Daoy (cell line): ENCODE measurements at regions not wholly inside any gene's neighbourhood (a gene's known extent, or its start where the extent isn't known, plus 50 kb on each side); places are given as distances from the start of the nearest gene placed in this dataset.
"Not testable (repeated sequence)": the region's sequence is repeated elsewhere in the genome, so short reads cannot be mapped to it uniquely, and the experiment has no call there.

Experiments
- DNase-seq: peaks from one replicate; pipeline ENCODE4 v3.0.0-alpha.2; 2015; ENCODE audit warnings: low read depth

DNA sequence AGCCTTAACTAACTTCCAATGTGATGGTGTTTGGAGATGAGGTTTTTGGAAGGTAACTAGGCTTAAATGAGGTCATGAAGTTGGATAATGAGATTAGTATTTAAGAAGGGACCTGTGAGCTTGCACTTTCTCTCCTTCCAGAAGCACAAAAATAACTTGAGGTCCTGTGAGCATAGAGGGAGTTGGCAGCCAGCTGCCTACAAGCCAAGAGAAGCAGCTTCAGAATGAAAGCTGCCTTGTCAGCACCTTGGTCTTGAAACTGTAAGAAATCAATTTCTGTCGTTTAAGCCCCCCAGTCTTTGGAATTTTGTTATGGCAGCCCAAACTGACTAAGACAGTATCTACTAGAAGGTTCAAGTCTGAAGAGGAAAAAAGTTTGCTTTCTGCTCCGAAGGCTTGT is 280.2 kb upstream of the GALNTL6 start:
- DNase-seq = no peak

- no peak for DNase-seq
Observed at GRCh38 chr4:171524903-171525302, 288.3 kb upstream of the GALNTL6 start.

DNA sequence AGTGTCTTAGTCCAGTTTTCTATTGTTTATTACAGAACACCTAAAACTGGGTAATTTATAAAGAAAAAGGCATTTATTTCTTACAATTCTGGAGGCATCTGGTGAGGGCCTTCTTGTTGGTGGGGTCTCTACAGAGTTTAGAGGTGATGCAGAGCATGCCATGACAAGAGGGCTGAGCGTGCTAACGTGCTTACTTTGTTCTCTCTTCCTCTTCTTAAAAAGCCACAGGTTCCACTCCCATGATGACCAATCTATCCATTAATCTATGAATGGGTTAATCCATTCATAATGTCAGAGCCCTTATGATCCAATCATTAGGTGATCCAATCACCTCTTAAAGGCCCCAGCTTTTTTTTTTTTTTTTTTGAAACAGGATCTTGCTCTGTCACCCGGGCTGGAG is 291.5 kb upstream of the GALNTL6 start:
- no peak for DNase-seq

GRCh38 chr4:171519457-171519856 is 293.7 kb upstream of the GALNTL6 start:
- DNase-seq = no peak

DNA sequence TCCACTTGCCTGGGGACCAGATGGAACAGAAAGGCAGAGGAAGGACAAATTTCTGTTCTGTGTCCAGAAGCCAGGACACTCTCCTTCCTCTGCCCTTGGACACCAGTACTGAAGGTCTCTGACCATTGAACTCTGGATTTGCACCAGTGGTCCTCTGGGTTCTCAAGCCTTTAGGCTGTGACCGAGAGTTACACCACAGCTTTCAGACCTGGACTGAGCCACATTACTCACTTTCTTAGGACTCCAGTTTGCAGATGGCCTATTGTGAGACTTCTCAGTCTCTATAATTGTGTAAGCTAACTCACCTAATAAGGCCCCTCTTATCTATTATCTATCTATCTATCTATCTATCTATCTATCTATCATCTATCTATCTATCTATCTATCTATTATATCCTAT is 295.3 kb upstream of the GALNTL6 start:
- DNase-seq = no peak

DNA sequence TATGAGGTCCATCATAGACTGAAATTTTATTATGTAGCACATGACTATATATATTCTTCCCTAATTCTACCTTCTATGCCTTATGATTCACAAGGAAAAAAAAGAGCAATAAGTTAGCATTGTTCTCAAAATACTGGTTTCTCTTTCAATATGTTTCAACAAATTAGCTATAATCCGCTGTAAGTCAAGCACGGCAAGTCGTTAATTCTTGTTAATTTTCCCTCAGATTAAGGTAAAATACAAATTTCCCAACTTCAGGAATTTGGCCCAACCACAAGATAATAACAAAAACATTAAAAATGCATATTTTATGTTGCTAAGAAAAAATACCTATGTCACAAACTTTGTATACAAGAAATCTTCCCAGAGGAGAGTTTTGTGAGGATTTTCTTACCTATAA is 296.5 kb upstream of the GALNTL6 start:
- DNase-seq = no peak

GRCh38 chr4:171484681-171485080 is 328.5 kb upstream of the GALNTL6 start:
- no peak for DNase-seq

DNA sequence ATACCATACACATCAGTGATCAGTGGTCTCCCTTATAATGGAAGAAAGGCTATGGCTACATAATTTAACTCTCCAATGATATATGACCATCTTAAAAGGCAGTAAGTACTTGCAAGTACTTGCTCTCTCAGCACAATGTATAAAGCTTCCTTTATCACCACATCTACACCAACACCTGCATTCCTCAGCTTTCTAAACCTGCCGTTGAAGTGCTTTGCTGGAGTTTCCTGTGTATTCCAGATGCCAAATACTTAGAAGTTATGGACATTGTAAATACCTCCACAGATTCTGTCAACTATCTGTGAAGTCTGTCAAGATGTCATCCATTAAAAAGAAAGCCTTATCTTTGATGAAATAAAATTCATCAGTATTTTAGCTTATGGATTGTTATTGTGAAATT is 335.0 kb upstream of the GALNTL6 start:
- DNase-seq = no peak

DNA sequence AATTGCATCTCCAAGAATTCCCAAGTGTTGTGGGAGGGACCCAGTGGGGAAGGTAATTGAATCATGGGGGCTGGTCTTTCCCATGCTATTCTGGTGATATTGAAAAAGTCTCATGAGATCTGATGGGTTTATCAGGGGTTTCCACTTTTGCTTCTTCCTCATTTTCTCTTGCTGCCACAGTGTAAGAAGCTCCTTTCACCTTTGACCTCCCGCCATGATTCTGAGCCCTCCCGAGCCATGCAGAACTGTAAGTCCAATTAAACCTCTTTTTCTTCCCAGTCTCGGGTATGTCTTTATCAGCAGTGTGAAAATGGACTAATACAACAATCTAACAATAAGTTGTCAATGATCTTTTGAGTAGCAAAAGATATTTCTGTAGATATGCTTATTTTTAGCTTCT is 338.1 kb upstream of the GALNTL6 start:
- DNase-seq = not testable (repeated sequence)

DNA sequence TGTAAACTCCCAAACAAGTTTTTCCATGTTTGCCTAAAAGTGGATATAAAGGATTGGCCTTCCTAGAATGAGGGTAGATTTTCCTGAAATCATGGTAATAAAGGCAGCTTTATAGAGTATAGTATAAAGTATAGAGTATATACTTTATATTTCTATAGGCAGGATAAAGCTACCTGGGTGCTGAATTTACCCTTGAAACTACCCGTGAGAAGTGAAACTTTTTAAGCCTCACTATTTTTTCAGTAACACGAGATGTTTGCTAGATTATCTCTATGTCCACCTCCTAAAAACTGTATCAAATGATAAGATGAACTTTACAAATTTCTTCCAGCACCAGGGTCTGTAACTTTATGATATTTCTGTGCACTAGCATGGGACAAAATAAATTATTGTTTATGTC is 340.0 kb upstream of the GALNTL6 start:
- DNase-seq = no peak

- no peak for DNase-seq
Observed at GRCh38 chr4:171472230-171472629, 341.0 kb upstream of the GALNTL6 start.

- DNase-seq = no peak
Observed at GRCh38 chr4:171464499-171464898, 348.7 kb upstream of the GALNTL6 start.

- no peak for DNase-seq
Observed at GRCh38 chr4:171461191-171461590, 352.0 kb upstream of the GALNTL6 start.

- no peak for DNase-seq
Observed at GRCh38 chr4:171448919-171449481, 364.2 kb upstream of the GALNTL6 start.

GRCh38 chr4:171448358-171448757 is 364.8 kb upstream of the GALNTL6 start:
- DNase-seq = no peak

DNA sequence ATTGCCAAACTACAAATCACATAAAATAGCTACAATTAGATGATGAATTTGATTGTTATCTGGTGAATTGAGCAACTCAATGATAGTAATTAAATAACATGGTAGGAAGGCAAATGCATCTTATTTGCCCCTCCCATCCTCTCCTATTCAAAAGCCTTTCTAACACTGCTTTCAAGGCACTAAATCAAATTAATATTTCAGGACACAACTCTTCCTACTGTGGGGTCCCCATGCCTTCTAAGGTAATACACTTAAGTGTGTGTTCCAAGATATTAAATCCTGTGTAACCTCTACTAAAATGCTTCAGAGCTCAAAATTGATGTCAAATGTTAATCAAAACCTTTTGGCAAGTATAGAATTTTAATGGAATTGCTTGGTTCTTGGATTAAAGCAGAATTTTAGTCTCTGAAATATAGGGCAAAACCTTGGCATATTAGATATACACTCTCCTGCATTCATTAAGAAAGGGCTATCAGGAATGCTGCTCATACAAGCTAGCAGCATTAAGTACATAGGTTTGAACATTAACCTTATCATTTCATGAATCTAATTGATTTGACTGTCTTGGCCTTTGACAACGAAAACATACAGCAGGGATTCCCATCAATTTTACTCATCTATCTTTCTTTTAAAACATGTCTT is 371.8 kb upstream of the GALNTL6 start:
- DNase-seq = no peak

DNA sequence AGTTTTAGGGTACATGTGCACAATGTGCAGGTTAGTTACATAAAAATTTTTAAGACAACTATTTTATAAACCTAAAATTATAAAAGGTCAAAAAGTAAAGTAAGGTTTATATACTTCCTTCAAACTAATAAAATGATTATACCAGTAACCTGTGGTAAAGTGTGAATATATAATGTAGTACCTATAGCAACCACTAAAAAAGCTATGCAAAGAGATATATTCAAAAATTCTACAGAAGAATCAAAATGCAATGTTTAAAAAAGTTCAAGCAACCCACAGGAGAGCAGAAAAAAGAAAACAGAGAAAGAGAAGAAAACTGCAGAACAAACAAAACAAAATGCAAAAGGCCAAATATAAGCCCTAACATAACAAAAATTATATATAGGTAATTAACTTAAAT is 379.5 kb upstream of the GALNTL6 start:
- no peak for DNase-seq

- DNase-seq = no peak
Observed at GRCh38 chr4:171432536-171432935, 380.7 kb upstream of the GALNTL6 start.

GRCh38 chr4:171430495-171430894 is 382.7 kb upstream of the GALNTL6 start:
- no peak for DNase-seq

- DNase-seq = no peak
Observed at GRCh38 chr4:171397175-171397574, 416.0 kb upstream of the GALNTL6 start.

- DNase-seq = no peak
Observed at GRCh38 chr4:171390626-171391025, 422.6 kb upstream of the GALNTL6 start.

- no peak for DNase-seq
Observed at GRCh38 chr4:171378323-171378722, 434.9 kb upstream of the GALNTL6 start.

GRCh38 chr4:171376724-171377123 is 436.5 kb upstream of the GALNTL6 start:
- DNase-seq = no peak

DNA sequence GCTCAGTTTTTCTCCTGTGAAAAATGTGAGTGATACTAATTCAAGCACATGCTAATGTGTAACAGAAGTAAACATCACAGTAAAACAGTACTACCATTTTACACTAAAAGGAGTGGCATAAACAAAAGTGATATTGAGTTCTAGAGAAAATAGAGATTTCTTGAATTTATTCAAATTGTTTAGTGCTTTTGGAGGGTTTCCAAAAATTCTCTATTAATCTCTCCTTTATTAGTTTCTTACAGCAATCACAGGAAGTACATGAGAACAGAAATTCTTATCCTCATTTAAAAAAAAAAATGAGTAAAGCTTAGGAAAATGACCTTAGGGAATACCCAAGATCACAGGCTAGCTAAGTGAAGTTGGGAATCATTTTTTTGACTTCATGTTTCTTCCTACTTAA is 459.7 kb upstream of the GALNTL6 start:
- DNase-seq = no peak
